SK-N-SH (cell line): ENCODE measurements at regions not wholly inside any gene's neighbourhood (a gene's known extent, or its start where the extent isn't known, plus 50 kb on each side); places are given as distances from the start of the nearest gene placed in this dataset.

Experiments used
- CTCF ChIP-seq: fragments of 200-600 bp; sonication (generic); IDR thresholded peaks from 2 replicates; pipeline ENCODE4 v1.6.1; 2017; ENCODE audit warnings: antibody characterized with exemption, mild to moderate bottlenecking, moderate library complexity
- EZH2phosphoT487 ChIP-seq: fragments of 200-600 bp; sonication (generic); IDR thresholded peaks from 2 replicates; pipeline ENCODE4 v1.6.1; 2017; ENCODE audit warnings: low read depth, mixed run types, mild to moderate bottlenecking, antibody characterized with exemption, moderate library complexity, borderline replicate concordance
- GATA2 ChIP-seq: sonication (generic); formaldehyde crosslinking; IDR thresholded peaks from 2 replicates; pipeline ENCODE4 v1.5.0; 2020; ENCODE audit warnings: mild to moderate bottlenecking, missing genetic modification reagents
- MAX ChIP-seq: IDR thresholded peaks from 2 replicates; pipeline ENCODE4 v1.4.0; 2012; ENCODE audit warnings: low read depth
- MXI1 ChIP-seq: IDR thresholded peaks from 2 replicates; pipeline ENCODE4 v1.6.1; 2012; ENCODE audit warnings: mild to moderate bottlenecking, low read depth, low read length, improper control_type of control experiment
- PBX3 ChIP-seq: IDR thresholded peaks from 2 replicates; pipeline ENCODE4; 2012
- REST ChIP-seq: IDR thresholded peaks from 2 replicates; pipeline ENCODE4 v1.6.1; 2012; ENCODE audit warnings: mild to moderate bottlenecking, low read depth, low read length, moderate library complexity
- SMC3 ChIP-seq: IDR thresholded peaks from 2 replicates; pipeline ENCODE4 v1.6.1; 2012; ENCODE audit warnings: low read depth, low read length, improper control_type of control experiment
- TAF1 ChIP-seq: IDR thresholded peaks from 2 replicates; pipeline ENCODE4 v1.6.1; 2012; ENCODE audit warnings: low read depth, mild to moderate bottlenecking, low read length, moderate library complexity, borderline replicate concordance
- USF1 ChIP-seq: IDR thresholded peaks from 2 replicates; pipeline ENCODE4 v1.4.0; 2012; ENCODE audit warnings: low read depth, borderline replicate concordance
- USF2 ChIP-seq: fragments of 150-350 bp; IDR thresholded peaks from 2 replicates; pipeline ENCODE4 v1.6.1; 2017; ENCODE audit warnings: antibody characterized with exemption, low read length, low read depth, borderline replicate concordance
- YY1 ChIP-seq: IDR thresholded peaks from 2 replicates; pipeline ENCODE4 v1.4.0; 2012; ENCODE audit warnings: low read depth, mild to moderate bottlenecking

- TF ChIP-seq EZH2phosphoT487 (no peak), REST (no peak), MXI1 (no peak), MAX (no peak), YY1 (no peak), TAF1 (no peak), CTCF (no peak), PBX3 (no peak), SMC3 (no peak), USF1 (no peak), GATA2 (CRISPR knock-in tag) (no peak), USF2 (no peak)
Observed at GRCh38 chr13:73741742-73742141, 392.5 kb downstream of the KLF12 start.
